GM21390 (cell line): ENCODE measurements at regions not wholly inside any gene's neighbourhood (a gene's known extent, or its start where the extent isn't known, plus 50 kb on each side); places are given as distances from the start of the nearest gene placed in this dataset.
"Not testable (repeated sequence)": the region's sequence is repeated elsewhere in the genome, so short reads cannot be mapped to it uniquely, and the experiment has no call there.

Experiments
- ATAC-seq: cut with Tn5 transposase; IDR thresholded peaks from one replicate; pipeline ENCODE4 v1.9.1; 2021; ENCODE audit not compliant: unreplicated experiment

DNA sequence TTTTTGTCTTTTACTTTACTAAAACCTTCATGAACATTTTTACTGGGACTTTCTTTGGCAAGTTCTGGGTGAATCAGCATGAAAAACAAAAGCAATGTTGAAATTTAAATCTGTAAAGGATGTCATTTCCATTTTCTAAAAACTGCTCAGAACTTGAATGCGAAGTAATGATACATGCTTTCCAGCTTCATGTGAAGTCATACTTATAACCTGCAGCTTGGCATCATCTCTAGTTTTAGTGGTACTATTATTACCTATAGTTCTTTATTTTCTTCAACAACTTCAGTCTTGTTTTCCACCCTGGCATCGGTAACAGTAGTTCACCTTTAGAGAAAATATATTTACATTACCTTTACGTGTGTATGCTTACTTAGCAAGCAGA, 421.4 kb upstream of the DIPK2B start:
- no peak for ATAC-seq

DNA sequence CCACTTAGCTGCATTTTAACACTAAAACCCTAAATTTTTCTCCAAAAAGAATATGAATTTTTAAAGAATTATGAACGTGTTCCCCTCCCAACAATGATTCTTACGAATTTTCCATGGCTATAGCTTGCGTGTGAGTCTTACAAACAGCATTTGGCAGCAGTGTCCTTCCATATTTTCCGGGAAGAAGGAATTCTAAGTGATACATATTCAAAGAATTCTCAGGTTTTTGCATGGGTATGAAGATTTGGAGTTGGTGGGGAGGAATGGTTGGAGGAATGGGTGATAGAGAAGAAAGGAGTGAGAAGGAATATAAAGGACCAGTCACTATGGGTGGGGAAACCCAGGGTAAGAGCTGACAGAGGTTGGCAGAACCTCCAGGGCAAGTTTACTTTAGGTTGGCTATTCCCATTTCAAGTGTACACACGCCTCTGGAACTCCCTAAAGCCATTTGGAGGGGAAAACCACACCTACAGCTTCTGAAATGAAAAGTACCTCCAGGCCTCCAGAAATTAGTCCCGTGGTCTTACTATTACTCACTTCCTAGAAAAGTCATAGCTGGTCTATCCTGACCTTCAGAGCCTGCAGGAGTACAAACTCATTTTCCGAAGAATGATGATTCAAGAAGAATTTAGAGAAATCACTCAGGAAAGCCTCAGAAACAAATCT, 420.8 kb upstream of the DIPK2B start:
- ATAC-seq, result no peak

DNA sequence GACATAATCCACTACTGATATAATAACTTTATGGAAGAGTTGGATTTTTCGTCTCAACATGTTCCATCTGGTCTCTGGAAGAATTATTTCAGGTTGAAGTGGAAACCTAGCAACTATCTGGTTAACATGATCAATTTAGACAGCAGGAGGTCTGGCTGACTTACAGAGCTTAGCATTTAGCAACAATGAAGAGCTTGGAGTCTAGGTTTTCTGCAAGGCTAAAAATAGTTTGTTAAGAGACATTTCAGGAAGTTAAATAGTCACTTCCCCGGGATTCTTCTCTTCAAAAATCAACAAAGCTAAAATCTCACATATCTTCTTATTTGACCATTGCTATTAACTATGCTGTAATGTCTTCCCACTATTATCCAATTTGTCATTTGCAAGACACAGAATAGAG, 418.6 kb upstream of the DIPK2B start:
- ATAC-seq, result no peak

DNA sequence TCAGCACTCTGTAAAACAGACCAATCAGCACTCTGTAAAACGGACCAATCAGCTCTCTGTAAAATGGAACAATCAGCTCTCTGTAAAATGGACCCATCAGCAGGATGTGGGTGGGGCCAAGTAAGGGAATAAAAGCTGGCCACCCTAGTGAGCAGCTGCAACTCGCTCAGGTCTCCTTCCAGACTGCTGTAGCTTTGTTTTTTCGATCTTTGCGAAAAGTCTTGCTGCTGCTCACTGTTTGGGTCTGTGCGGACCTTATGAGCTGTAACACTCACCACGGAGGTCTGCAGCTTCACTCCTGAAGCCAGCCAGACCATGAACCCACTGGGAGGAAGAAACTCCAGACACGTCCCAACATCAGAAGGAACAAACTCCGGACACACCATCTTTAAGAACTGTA, 414.9 kb upstream of the DIPK2B start:
- not testable (repeated sequence) for ATAC-seq

DNA sequence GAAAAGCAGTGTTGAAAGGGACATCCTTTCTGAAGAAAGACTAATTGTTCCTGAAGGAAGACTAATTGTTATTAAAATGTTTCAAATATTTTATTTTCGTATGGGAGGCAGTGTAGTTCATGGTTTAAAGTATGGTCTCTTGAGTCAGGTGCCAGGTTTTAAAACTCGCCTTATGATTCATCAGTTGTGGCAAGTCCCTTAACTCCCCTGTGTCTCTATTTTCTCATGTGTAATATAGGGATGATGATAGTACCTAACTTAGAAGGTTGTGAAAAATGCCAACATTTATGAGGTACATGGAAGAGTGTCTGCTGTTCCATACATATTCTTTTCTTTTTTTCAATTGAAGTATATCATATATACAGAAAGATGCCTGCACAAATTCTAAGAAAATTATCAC, 414.2 kb upstream of the DIPK2B start:
- ATAC-seq, result no peak

DNA sequence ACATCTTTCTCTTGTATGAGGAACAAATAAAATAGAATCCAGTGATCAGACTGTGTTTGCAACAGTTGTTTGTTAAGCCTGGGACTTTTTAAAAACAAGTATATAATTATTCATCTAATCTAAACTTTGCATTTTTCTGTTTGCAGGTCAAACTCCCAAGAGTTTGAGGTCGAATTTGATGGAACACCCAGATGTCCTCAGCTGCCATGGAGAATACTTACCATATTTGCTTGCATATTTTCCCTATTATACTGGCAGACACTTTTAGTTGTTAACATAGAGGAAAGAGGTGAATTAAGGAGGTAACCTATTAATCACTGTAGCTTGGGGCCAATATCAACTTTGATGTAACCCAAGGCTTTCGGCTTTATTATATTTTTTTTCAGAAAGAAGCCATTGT, 401.5 kb upstream of the DIPK2B start:
- no peak for ATAC-seq

DNA sequence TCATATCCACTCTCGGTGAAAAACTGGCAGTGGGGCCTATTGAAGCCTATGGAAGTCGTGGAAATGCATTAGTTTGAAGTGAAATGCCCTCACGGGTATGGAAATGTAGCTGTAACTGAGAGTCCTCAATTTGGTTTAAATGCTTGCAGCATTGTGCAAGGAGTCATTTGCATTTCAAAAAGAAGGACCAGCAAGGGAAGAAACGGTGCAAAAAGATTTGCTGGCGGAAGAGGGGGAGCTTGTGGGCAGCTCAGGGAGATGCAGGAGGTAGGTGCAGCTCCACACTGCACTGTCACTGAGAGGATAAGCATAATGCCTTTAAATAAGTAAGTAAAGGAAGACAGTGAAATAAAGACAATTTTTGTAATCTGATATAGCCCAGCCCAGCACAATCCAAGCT, 400.4 kb upstream of the DIPK2B start:
- ATAC-seq, result no peak

DNA sequence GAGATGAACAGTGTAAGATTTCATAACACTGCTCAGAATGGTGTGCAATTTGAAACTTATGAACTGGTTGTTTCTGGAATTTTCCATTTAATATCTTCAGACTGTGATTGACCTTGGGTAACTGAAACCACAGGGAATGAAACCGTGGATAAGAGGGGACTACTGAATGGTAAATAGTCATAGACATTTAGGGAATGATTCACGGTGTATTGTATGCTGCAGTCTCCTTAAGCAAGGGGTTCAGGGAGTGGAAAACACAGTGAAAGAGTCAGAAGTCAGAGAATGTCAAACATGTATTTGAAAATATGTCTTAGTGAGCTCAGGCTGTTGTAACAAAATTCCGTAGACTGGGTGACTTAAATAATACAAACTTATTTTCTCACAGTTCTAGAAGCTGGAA, 398.2 kb upstream of the DIPK2B start:
- no peak for ATAC-seq

DNA sequence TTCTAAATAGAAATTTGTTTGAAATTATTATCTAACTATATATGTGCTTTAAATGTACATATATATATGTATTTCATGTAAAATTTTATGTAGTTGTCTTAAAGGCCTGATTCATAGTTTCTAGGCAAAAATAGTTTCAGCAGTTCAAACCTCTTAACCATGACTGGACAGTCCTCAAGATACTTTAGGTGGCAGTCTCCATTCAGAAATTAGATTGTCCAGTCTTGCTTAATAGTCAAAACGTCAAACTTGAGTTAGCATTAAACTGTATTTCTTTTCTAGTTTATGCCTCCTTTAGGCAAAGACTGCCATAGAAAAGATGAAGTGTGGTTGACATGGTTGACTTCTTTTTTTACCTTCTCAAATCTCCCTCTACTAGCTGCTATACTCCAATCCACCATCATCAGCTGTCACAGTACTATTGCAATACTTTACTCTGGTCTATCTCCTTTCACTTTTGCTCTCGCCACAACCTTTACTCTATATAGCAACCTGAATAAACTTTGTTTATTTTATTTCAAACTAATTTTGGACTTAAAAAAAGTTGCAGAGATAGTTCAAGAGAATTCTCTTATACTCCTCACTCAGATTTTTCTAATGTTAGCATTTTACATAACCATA, 395.6 kb upstream of the DIPK2B start:
- no peak for ATAC-seq

DNA sequence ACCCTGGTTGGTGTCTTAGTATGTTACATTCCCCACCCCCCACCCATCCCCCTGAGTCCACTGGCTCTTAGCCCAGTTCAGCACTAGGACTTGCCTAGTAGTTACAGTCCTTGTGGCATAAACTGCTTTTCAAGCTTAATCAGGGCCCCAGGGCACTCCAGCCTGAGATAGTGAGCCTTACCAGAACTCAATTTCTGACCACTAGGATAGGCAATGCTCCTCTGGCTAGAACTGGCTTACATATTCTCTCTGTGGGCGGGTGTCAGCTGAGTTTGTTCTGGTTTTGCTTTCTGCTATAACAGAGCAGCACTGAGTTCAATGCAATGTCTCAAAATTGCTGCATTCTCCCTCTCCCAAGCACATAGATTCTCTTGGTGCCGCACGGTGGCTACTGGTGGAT, 391.4 kb upstream of the DIPK2B start:
- no peak for ATAC-seq

DNA sequence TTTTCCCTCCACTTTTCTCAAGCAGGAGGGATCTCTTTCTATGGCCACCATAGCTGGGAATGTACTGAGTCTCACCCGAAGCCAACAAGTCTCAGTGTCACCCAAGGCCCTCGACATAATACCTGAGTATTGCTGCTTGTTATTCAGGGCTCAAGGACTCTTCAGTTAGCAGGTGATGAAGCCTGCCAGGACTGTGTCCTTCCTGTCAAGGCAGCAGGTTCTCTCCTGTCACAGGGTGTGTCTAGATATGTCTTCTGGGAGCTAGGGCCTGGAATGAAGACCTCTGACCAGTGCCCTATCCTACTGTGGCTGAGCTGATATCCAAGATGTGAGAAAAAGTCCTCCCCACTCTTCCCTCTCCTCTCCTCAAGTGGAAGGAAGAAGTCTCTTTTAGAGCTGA, 391.0 kb upstream of the DIPK2B start:
- ATAC-seq, result no peak

DNA sequence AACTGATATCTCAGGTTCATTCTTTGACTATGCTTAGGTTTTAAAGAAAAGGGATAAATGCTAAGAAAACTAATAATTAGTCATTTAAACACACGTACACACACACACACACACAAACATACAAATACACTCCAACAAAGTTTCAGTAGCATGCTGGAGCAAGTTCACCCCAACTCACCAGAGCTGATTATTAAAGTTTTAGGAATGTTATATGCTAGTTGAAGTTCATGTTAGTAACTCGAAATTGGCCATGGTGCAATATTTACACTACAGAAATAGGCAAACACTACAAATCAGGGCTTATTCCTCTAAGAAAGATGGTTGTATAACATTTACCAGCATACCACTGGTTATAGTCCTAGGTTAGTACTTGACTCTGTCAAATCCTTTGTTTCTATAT, 384.0 kb upstream of the DIPK2B start:
- no peak for ATAC-seq

DNA sequence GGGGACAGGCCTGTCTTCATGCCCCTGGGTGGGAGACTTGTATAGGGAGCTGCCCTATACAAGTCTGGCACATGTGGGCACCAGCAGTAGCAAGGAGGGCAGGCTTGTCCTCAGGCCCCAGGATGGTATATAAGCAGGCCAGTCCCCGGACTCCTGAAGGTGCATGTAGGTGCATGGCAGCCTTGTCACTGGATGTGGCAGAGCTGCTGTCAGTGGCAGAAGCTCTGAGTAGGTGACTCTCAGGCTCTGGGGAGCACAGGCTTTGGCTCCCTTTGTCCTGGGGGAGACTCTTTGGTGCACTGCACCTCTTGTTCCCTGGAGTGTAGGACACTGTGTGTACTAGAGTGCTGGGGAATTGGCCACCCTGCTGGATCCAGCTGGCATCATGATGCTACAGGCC, 376.7 kb upstream of the DIPK2B start:
- ATAC-seq, result no peak

DNA sequence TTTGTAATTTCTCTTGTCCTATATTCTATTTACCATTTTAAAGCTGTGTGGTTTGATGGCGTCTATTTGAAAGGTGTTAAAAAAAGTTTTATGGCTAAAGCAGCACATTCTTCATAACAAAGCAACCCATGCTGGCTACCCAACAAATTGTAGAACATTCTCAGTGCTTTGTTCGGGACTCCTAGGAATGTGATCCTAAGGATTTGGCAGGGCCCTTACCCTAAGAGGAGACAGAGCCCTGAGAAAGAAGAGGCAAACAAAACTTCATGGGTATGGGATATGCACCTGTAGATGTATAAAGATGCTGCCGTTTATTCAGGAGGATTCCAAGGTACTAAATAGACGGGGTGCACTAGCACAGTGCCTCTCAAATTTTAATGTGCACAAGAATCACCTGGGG, 370.8 kb upstream of the DIPK2B start:
- ATAC-seq, result no peak

DNA sequence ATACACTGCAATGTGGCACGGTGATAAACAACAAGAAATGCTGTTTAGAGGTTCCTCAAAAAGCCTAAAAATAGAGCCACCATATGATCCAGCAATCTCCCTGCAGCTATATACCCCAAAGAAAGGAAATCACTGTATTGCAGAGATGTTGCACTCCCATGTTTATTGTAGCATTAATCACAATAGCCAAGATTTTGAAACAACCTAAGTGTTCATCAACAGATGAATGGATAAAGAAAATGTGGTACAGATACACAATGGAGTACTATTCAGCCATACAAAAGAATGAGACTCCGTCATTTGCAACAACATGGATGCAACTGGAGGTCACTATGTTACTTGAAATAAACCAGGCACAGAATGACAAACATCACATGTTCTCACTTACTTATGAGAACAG, 365.8 kb upstream of the DIPK2B start:
- ATAC-seq, result no peak

DNA sequence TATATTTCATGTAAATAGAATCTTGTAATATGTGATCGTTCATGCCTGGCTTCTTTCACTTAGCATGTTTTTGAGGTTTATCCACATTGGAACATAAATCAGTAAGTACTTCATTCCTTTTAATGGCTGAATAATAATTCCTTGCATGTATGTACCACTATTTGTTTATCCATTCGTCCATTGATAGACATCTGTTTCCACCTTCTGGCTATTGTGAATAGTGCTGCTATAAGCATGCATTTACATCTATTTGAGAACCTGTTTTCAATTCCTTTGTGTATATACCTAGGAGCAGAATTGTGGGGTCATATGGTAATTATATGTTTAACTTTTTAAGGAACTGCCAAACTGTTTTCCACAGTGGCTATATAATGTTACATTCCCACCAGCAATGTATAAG, 356.7 kb upstream of the DIPK2B start:
- no peak for ATAC-seq

DNA sequence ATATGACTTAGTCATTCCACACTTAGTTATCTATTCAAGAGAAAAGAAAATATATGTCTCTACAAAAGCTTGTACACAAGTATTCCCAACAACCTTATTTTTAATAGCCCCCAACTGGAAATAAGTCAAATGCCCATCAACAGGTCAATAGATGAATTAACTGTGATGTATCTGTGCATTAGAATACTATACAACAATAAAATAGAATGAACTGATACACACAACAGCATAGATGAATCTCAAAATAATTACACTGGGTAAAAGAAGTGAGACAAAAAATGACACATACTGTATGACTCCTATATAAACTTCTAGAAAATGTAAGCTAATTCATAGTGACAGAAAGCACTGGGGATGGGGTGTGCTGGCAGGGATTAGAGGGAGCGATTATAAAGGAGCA, 354.1 kb upstream of the DIPK2B start:
- no peak for ATAC-seq

DNA sequence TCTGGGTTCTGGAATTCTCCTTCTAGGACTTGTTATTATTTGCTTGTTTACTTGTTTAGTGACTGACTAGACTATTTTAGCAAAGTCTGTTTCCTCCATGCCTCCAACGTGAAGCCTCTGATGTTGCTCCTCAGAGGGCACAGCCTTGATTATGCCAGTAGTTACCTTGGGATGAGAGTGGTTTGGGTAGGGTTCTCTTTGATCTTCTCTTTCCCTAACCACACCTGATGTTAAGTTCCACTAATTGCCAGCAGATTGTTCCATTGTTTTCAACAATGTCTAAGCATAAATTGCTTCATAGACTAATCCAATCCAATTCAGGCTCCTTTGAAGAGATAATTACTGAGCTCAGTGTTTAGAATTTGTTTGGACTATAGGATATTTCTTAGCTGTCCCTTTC, 352.7 kb upstream of the DIPK2B start:
- ATAC-seq, result no peak

DNA sequence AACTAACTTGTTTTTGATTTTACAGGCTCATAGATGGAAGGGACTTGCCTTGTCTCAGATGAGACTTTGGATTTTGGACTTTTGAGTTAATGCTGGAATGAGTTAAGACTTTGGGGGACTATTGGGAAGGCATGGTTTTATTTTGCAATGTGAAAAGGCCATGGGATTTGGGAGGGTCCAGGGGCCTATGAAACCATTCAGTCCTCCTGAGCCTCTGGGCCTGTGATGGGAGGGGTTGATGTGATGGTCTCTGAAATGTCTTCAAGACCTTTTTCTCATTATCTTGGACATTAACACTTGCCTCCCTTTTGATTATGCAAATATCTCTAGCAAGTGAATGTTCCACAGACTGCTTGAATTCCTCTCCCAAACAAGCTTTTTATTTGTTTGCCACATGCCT, 346.0 kb upstream of the DIPK2B start:
- not testable (repeated sequence) for ATAC-seq

DNA sequence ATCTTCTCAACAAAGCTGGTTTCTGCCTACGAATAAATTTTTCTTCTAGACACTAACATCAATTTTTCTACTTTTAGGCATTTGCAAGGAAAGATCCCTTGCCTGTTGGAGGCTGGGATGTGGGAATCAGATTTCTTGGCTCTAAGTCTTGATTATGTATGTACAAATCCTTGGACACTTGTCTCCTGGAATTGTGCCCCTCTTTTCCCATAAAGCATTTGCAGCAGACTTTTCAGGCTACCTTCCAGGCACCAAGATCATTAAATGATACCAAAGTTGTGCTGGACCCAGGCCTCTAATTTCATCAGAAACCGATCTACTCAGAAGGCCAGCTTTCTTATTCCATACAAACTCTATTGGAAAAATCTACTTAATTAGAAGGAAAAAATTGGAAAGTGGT, 339.5 kb upstream of the DIPK2B start:
- no peak for ATAC-seq

DNA sequence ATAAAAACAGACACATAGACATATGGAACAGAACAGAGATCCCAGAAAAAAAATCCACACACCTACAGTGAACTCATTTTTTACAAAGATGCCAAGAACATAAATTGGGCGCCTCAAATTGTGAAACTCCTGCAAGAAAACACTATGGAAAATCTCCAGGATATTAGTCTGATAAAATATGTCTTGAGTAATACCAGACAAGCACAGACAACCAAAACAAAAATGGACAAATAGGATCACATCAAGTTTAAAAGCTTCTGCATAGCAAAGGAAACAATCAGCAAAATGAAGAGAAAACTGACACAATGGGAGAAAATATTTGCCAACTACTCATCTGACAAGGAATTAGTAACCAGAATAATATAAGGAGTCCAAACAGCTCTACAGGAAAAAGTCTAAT, 337.3 kb upstream of the DIPK2B start:
- no peak for ATAC-seq

DNA sequence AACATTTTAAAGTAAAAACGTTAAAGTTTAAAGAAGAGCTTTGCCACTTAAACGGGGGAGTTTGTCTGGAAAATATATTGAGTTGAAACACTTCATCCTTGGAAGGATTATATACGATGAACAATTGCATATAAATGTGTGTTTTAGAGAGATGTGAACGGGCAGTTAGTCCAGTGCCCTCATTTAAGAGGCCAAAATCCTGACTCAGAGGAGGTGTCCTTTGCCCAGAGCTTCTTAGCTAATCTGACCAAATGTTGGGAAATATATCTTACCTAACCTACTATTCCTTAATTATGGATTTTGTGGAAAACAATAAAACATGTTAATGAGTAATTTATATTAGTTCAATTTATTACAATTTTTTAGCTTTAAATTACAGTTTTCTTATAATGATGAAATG, 327.2 kb upstream of the DIPK2B start:
- no peak for ATAC-seq

DNA sequence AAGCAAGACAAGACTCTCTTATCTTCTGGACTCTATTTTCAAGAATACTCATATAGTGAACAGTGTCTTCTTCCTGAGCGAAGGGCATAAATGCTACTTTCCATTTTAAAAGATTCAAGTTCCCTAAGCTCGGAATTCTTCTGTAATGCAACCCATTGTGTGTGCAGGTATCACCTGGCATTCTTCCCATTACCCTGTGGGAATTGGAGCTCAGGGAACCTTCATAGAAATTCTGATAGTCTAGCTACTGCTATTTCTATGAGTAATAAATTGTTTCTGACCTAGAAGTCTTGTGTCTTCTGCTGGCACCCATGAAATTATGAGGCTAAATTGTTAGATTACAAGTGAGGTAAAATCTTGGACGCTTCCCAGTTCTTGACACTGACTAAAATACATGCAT, 324.1 kb upstream of the DIPK2B start:
- no peak for ATAC-seq
